GM12878 (cell line): ENCODE measurements at regions not wholly inside any gene's neighbourhood (a gene's known extent, or its start where the extent isn't known, plus 50 kb on each side); places are given as distances from the start of the nearest gene placed in this dataset.

Experiments
- FOS ChIP-seq: IDR thresholded peaks from 3 replicates; pipeline ENCODE4 v1.6.1; 2011; ENCODE audit warnings: borderline replicate concordance; ENCODE audit not compliant: insufficient read length; ENCODE audit errors: extremely low read depth
- HCFC1 ChIP-seq: fragments of 150-350 bp; IDR thresholded peaks from 2 replicates; pipeline ENCODE4 v1.6.1; 2014; ENCODE audit warnings: low read length
- JUND ChIP-seq: IDR thresholded peaks from 2 replicates; pipeline ENCODE4 v1.6.1; 2012; ENCODE audit warnings: low read depth, mild to moderate bottlenecking, low read length, improper control_type of control experiment, moderate library complexity
- MXI1 ChIP-seq: fragments of 150-350 bp; IDR thresholded peaks from 2 replicates; pipeline ENCODE4 v1.6.1; 2011; ENCODE audit warnings: low read depth, mild to moderate bottlenecking, inconsistent platforms, low read length, improper control_type of control experiment
- NFIC ChIP-seq: IDR thresholded peaks from 2 replicates; pipeline ENCODE4 v1.6.1; 2012; ENCODE audit warnings: low read depth, mild to moderate bottlenecking, inconsistent platforms, low read length, moderate library complexity
- POLR2A ChIP-seq: IDR thresholded peaks from 2 replicates; pipeline ENCODE4 v1.6.1; 2011; ENCODE audit warnings: low read depth, mild to moderate bottlenecking, low read length
- POLR2AphosphoS5 ChIP-seq: IDR thresholded peaks from 2 replicates; pipeline ENCODE4 v1.6.1; 2011; ENCODE audit warnings: mild to moderate bottlenecking, low read length, inconsistent platforms
- RAD21 ChIP-seq: IDR thresholded peaks from 2 replicates; pipeline ENCODE4 v1.6.1; 2011; ENCODE audit warnings: mild to moderate bottlenecking, low read depth, low read length, moderate library complexity; ENCODE audit not compliant: insufficient read depth
- STAT3 ChIP-seq: IDR thresholded peaks from 2 replicates; pipeline ENCODE4 v1.6.1; 2011; ENCODE audit warnings: low read depth, low read length, improper control_type of control experiment
- TF ChIP-seq, protein P1 (sequence below), 3 experiments: IDR thresholded peaks in 2 of 3; conservative IDR thresholded peaks in 1 of 3; 2 replicates each; pipeline ENCODE4 v1.5.1; 2011; ENCODE audit warnings: low read depth in 3 of 3, low read length in 3 of 3, mild to moderate bottlenecking in 3 of 3, control low read depth in 2 of 3, moderate library complexity in 2 of 3, inconsistent platforms in 1 of 3, mixed read lengths in 1 of 3; ENCODE audit not compliant: control insufficient read depth in 2 of 3, insufficient read depth in 1 of 3; ENCODE audit errors: extremely low read depth in 1 of 3

DNA sequence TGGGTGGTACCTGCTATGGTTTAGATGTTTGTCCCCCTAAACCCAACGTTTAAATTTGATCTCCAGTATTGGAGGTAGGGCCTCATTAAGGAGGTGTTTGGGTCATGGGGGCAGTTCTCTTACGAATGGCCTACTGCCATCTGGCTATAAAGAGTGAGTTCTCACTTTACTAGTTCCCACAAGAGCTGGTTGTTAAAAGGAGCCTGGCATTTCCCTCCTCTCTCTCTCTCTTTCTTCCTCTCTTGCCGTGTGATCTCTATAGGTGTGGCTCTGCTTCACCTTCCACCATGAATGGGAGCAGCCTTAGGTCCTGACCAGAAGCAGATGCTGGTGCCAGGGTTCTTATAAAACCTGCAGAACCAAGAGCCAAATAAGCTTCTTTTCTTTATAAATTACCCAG lies 193.2 kb upstream of the CDH6 start:
- no peak for TF ChIP-seq HCFC1
- TF ChIP-seq, protein P1, sequence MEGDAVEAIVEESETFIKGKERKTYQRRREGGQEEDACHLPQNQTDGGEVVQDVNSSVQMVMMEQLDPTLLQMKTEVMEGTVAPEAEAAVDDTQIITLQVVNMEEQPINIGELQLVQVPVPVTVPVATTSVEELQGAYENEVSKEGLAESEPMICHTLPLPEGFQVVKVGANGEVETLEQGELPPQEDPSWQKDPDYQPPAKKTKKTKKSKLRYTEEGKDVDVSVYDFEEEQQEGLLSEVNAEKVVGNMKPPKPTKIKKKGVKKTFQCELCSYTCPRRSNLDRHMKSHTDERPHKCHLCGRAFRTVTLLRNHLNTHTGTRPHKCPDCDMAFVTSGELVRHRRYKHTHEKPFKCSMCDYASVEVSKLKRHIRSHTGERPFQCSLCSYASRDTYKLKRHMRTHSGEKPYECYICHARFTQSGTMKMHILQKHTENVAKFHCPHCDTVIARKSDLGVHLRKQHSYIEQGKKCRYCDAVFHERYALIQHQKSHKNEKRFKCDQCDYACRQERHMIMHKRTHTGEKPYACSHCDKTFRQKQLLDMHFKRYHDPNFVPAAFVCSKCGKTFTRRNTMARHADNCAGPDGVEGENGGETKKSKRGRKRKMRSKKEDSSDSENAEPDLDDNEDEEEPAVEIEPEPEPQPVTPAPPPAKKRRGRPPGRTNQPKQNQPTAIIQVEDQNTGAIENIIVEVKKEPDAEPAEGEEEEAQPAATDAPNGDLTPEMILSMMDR (IDR thresholded peaks at IDR 0.05 in 2 of 3, conservative IDR thresholded peaks at IDR 0.05 in 1 of 3; ENCODE audit: control insufficient read depth in 2 of 3, extremely low read depth in 1 of 3, insufficient read depth in 1 of 3, low read depth in 3 of 3, low read length in 3 of 3): no peak
- no peak for TF ChIP-seq STAT3
- no peak for TF ChIP-seq NFIC
- TF ChIP-seq RAD21: no peak
- TF ChIP-seq POLR2AphosphoS5: no peak
- TF ChIP-seq FOS: no peak
- no peak for TF ChIP-seq JUND
- no peak for TF ChIP-seq MXI1
- no peak for TF ChIP-seq POLR2A
